ENCODE measurements at regions not wholly inside any gene's neighbourhood (a gene's known extent, or its start where the extent isn't known, plus 50 kb on each side); places are given as distances from the start of the nearest gene placed in this dataset.

GRCh38 chr1:184858288-184858687 lies 103.6 kb upstream of the EDEM3 start:
- Histone ChIP-seq H3K18ac (ENCODE audit: extremely low read depth, low read length) (no peak overlapping the region), H3K27ac (ENCODE audit: low read depth, low read length) (no peak overlapping the region), H3K36me3 (ENCODE audit: control insufficient read depth in 2 of 4, insufficient read depth in 4 of 4, low read length in 3 of 4) (no peaks in the 10 kb centered on the region), H3K4me1 (replicated peaks in 1 of 4; ENCODE audit: control insufficient read depth in 3 of 4, insufficient read depth in 4 of 4, low read length in 3 of 4) (peaks cover 0 to 4% (median 0%) of the 10 kb centered on the region in 4 experiments; a peak in 1 of 7 replicates), H3K9ac (replicated peaks in 1 of 4; ENCODE audit: extremely low read depth in 1 of 4, low read depth in 3 of 4, low read length in 3 of 4) (no peak overlapping the region), H2BK12ac (ENCODE audit: low read depth, low read length) (no peak overlapping the region), H3K79me1 (ENCODE audit: low read depth, low read length) (no peaks in the 10 kb centered on the region), H3K23ac (ENCODE audit: insufficient read length) (no peak overlapping the region), H3K4me3 (ENCODE audit: extremely low read depth in 1 of 4, insufficient read depth in 2 of 4, low read depth in 3 of 4, low read length in 4 of 4) (no peak overlapping the region), H3K23me2 (ENCODE audit: low read depth, low read length) (peaks cover 2% of the 10 kb centered on the region; the same call in 1 of the 2 replicates), H3K14ac (ENCODE audit: insufficient read length) (no peak overlapping the region), H3K79me2 (ENCODE audit: control insufficient read depth in 1 of 2, insufficient read depth in 2 of 2, low read length in 2 of 2) (no peaks in the 10 kb centered on the region), H3K4ac (replicated peaks; ENCODE audit: insufficient read length, low read depth, low read length) (no peak overlapping the region), H4K8ac (ENCODE audit: extremely low read depth, insufficient read depth, low read length) (no peak overlapping the region), H2BK120ac (replicated peaks; ENCODE audit: low read depth, low read length) (no peak overlapping the region), H4K5ac (ENCODE audit: insufficient read length, low read depth, low read length) (no peak overlapping the region), H2AK5ac (ENCODE audit: low read depth, low read length) (no peak overlapping the region), H4K91ac (replicated peaks; ENCODE audit: insufficient read length, low read length) (no peak overlapping the region), H2AFZ (ENCODE audit: low read length) (no peak overlapping the region), H3K27me3 (replicated peaks in 1 of 4; ENCODE audit: control insufficient read depth in 3 of 4, extremely low read depth in 1 of 4, insufficient read depth in 3 of 4, low read length in 3 of 4) (no peaks in the 10 kb centered on the region), H4K20me1 (replicated peaks in 1 of 2; ENCODE audit: control insufficient read depth in 1 of 2, insufficient read depth in 2 of 2, low read length in 2 of 2) (no peaks in the 10 kb centered on the region), H2BK15ac (ENCODE audit: low read length) (no peak overlapping the region), H3K56ac (replicated peaks; ENCODE audit: insufficient read length, low read depth, low read length) (no peak overlapping the region), H3K4me2 (ENCODE audit: insufficient read depth in 1 of 2, low read depth in 2 of 2, low read length in 2 of 2) (no peak overlapping the region), H3K9me3 (ENCODE audit: insufficient read depth in 2 of 2, low read depth in 1 of 2, low read length in 1 of 2) (no peaks in the 10 kb centered on the region), H2BK20ac (ENCODE audit: low read length) (no peak overlapping the region), H2BK5ac (ENCODE audit: low read depth, low read length) (no peak overlapping the region)
- WGBS, 2 experiments (ENCODE audit: extremely low coverage in 1 of 2, insufficient coverage in 1 of 2, insufficient read length in 1 of 2, insufficient replicate concordance in 2 of 2, low coverage in 1 of 2, low lambda C conversion rate in 2 of 2, missing lambda C conversion rate in 1 of 2) = 94% methylated on average over 3 of the region's 3 CpGs; no CpG with 5 or more reads in 1 of the 2 experiments
- ChIA-PET POLR2A (ENCODE audit: partially characterized antibody) (no interaction called here), CTCF (ENCODE audit: partially characterized antibody) (no interaction called here)
- TF ChIP-seq HDAC6 (IDR thresholded peaks at IDR 0.05; ENCODE audit: low read depth, low read length) (no peak), JUN (IDR thresholded peaks at IDR 0.05; ENCODE audit: low read depth, low read length) (no peak), TAF1 (IDR thresholded peaks at IDR 0.05; ENCODE audit: low read depth, low read length) (no peak), CEBPB (IDR thresholded peaks at IDR 0.05; ENCODE audit: low read depth, low read length) (no peak), CTCF (IDR thresholded peaks at IDR 0.05; ENCODE audit: control extremely low read depth in 1 of 3, insufficient read depth in 1 of 3, low read depth in 1 of 3, low read length in 3 of 3) (no peak)
- no peak for FAIRE-seq
- no peak for DNase-seq (ENCODE audit: low read depth in 1 of 2, low spot score in 2 of 2)
